SK-N-SH (cell line): ENCODE measurements at regions not wholly inside any gene's neighbourhood (a gene's known extent, or its start where the extent isn't known, plus 50 kb on each side); places are given as distances from the start of the nearest gene placed in this dataset.
A peak's percentile ranks its signal among the peaks of the same experiment; 100 is the strongest.
"Not testable (repeated sequence)": the region's sequence is repeated elsewhere in the genome, so short reads cannot be mapped to it uniquely, and the experiment has no call there.

ENCODE experiments used
- CTCF ChIA-PET: fragments of 300-600, 350-600 bp; formaldehyde crosslinking; extraction: SDS; loops from one replicate; lab custom pipeline; 2021; lab: Yijun Ruan, JAX
- POLR2A ChIA-PET: fragments of 350-600 bp; sonication (Branson Sonifier 250); formaldehyde crosslinking; extraction: SDS; loops from one replicate; lab custom pipeline; 2020; ENCODE audit warnings: antibody characterized with exemption, inconsistent platforms; lab: Yijun Ruan, JAX
- DNase-seq: peaks from one replicate; pipeline ENCODE4 v3.0.0; 2012
- H2AFZ ChIP-seq: fragments of 200-600 bp; sonication (generic); 2 replicates; pipeline ENCODE4 v1.8.1; 2016; ENCODE audit warnings: antibody characterized with exemption, mild to moderate bottlenecking, low read depth
- H3F3A ChIP-seq: fragments of 200-600 bp; sonication (generic); replicated peaks from 2 replicates; pipeline ENCODE3; 2016; ENCODE audit warnings: antibody characterized with exemption, mild to moderate bottlenecking; ENCODE audit not compliant: insufficient read depth
- H3K27ac ChIP-seq, 2 experiments: fragments of 200-500 bp in 1 of 2; fragments of 200-600 bp in 1 of 2; sonication (Bioruptor generic) in 1 of 2; sonication (generic), shearing (Covaris generic) in 1 of 2; 2 replicates each; pipeline versions ENCODE4 v1.5.1 to v1.6.1; 2014 to 2016; ENCODE audit warnings: low read depth in 2 of 2, inconsistent platforms in 1 of 2, low read length in 1 of 2, mild to moderate bottlenecking in 1 of 2, mixed read lengths in 1 of 2
- H3K27me3 ChIP-seq: fragments of 200-600 bp; sonication (generic), shearing (Covaris generic); 2 replicates; pipeline ENCODE4 v1.6.1; 2016; ENCODE audit warnings: mixed run types; ENCODE audit not compliant: insufficient read depth
- H3K36me3 ChIP-seq, 2 experiments: fragments of 200-500 bp in 1 of 2; fragments of 200-600 bp in 1 of 2; sonication (Bioruptor generic) in 1 of 2; sonication (generic) in 1 of 2; replicated peaks in 1 of 2; 2 replicates each; pipeline versions ENCODE3 to v1.5.1; 2014 to 2016; ENCODE audit warnings: low read length in 1 of 2, mild to moderate bottlenecking in 1 of 2; ENCODE audit not compliant: insufficient read depth in 2 of 2, control insufficient read depth in 1 of 2
- H3K4me1 ChIP-seq, 2 experiments: fragments of 200-500 bp in 1 of 2; fragments of 200-600 bp in 1 of 2; sonication (Bioruptor generic) in 1 of 2; sonication (generic), shearing (Covaris generic) in 1 of 2; 2 replicates each; pipeline versions ENCODE4 v1.5.1 to v1.6.1; 2014 to 2016; ENCODE audit warnings: low read depth in 1 of 2, low read length in 1 of 2, mixed run types in 1 of 2; ENCODE audit not compliant: insufficient read depth in 2 of 2, control insufficient read depth in 1 of 2
- H3K4me2 ChIP-seq: fragments of 200-600 bp; sonication (generic), shearing (Covaris generic); 2 replicates; pipeline ENCODE4 v1.6.1; 2017; ENCODE audit warnings: mixed run types
- H3K4me3 ChIP-seq, 2 experiments: fragments of 200-500 bp in 1 of 2; fragments of 200-600 bp in 1 of 2; sonication (Bioruptor generic) in 1 of 2; sonication (generic), shearing (Covaris generic) in 1 of 2; 2 replicates each; pipeline versions ENCODE4 v1.5.1 to v1.8.1; 2014 to 2016; ENCODE audit warnings: low read depth in 2 of 2, inconsistent platforms in 1 of 2, low read length in 1 of 2, mild to moderate bottlenecking in 1 of 2, mixed read lengths in 1 of 2, moderate library complexity in 1 of 2
- H3K79me2 ChIP-seq: fragments of 200-600 bp; sonication (generic); 2 replicates; pipeline ENCODE4 v1.8.1; 2017; ENCODE audit warnings: mild to moderate bottlenecking; ENCODE audit not compliant: insufficient read depth
- H3K9ac ChIP-seq: fragments of 200-600 bp; sonication (generic); 2 replicates; pipeline ENCODE4 v1.6.1; 2017; ENCODE audit warnings: mixed run types
- H3K9me2 ChIP-seq: fragments of 200-600 bp; sonication (generic); 2 replicates; pipeline ENCODE4 v1.6.1; 2017; ENCODE audit warnings: mixed run types
- H3K9me3 ChIP-seq: fragments of 200-600 bp; sonication (generic); 2 replicates; pipeline ENCODE4 v1.6.1; 2017; ENCODE audit warnings: mixed run types, mild to moderate bottlenecking, moderate library complexity
- H4K20me1 ChIP-seq: fragments of 200-600 bp; sonication (generic); 2 replicates; pipeline ENCODE4 v1.6.1; 2017; ENCODE audit warnings: mild to moderate bottlenecking, mixed run types; ENCODE audit not compliant: insufficient read depth
- CTCF ChIP-seq: fragments of 200-600 bp; sonication (generic); IDR thresholded peaks from 2 replicates; pipeline ENCODE4 v1.6.1; 2017; ENCODE audit warnings: antibody characterized with exemption, mild to moderate bottlenecking, moderate library complexity
- GABPA ChIP-seq: IDR thresholded peaks from 2 replicates; pipeline ENCODE4 v1.4.0; 2012; ENCODE audit warnings: low read depth, mild to moderate bottlenecking
- JUND ChIP-seq: IDR thresholded peaks from 2 replicates; pipeline ENCODE4 v1.4.0; 2012
- NFIC ChIP-seq: IDR thresholded peaks from 2 replicates; pipeline ENCODE4 v1.4.0; 2012; ENCODE audit warnings: borderline replicate concordance
- POLR2AphosphoS5 ChIP-seq: IDR thresholded peaks from 2 replicates; pipeline ENCODE4 v1.6.1; 2012; ENCODE audit warnings: low read depth, low read length
- RAD21 ChIP-seq: IDR thresholded peaks from 2 replicates; pipeline ENCODE4 v1.6.1; 2012; ENCODE audit warnings: mild to moderate bottlenecking, low read length
- SIN3A ChIP-seq: IDR thresholded peaks from 2 replicates; pipeline ENCODE4 v1.6.1; 2012; ENCODE audit warnings: low read depth, mild to moderate bottlenecking, low read length, moderate library complexity, borderline replicate concordance
- SMC3 ChIP-seq: IDR thresholded peaks from 2 replicates; pipeline ENCODE4 v1.6.1; 2012; ENCODE audit warnings: low read depth, low read length, improper control_type of control experiment
- TAF1 ChIP-seq: IDR thresholded peaks from 2 replicates; pipeline ENCODE4 v1.6.1; 2012; ENCODE audit warnings: low read depth, mild to moderate bottlenecking, low read length, moderate library complexity, borderline replicate concordance
- TEAD4 ChIP-seq: IDR thresholded peaks from 2 replicates; pipeline ENCODE4 v1.4.0; 2012; ENCODE audit warnings: mild to moderate bottlenecking, borderline replicate concordance; ENCODE audit not compliant: insufficient read depth
- WGBS: methylation state at CpG from one replicate; pipeline ENCODE4 v1.1.6; 2017; ENCODE audit warnings: low lambda C conversion rate; 5-methylcytosine and 5-hydroxymethylcytosine counted together
- TF ChIP-seq, protein P1 (sequence below): IDR thresholded peaks from 2 replicates; pipeline ENCODE4 v1.6.1; 2012; ENCODE audit warnings: mild to moderate bottlenecking, low read depth, low read length, moderate library complexity

DNA sequence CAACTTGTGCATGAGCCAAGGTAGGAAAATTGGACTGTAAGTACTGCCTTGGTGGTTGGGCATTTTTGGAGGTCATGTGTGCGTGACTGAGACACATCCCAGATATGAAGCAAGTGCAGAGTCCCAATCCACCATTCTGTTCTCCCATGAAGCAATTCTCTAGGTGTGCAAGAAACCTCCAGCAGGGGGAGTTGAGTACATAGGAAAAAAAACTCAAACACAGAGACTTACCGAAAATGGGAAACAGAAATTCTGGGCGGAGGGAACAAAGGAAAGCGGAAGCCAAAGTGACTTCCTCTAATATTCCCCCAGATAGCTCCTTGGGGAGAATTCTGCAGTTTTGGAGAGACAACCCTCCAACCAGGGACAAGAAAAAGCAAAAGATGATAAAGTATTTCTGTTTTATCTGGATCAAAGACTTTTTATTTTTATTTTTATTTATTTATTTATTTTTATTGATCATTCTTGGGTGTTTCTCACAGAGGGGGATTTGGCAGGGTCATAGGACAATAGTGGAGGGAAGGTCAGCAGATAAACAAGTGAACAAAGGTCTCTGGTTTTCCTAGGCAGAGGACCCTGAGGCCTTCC lies 76.9 kb downstream of the APOBEC1 start:
- POLR2A ChIA-PET, CTCF ChIA-PET: not testable (repeated sequence)

GRCh38 chr12:7584137-7584536 lies 80.6 kb upstream of the CD163 start:
- DNase-seq, H3K9me2 ChIP-seq, H3F3A ChIP-seq, H2AFZ ChIP-seq, H3K79me2 ChIP-seq, H3K4me1 ChIP-seq, H4K20me1 ChIP-seq, CTCF ChIA-PET, H3K9me3 ChIP-seq, H3K4me3 ChIP-seq, H3K27ac ChIP-seq, H3K9ac ChIP-seq, H3K4me2 ChIP-seq, H3K36me3 ChIP-seq, H3K27me3 ChIP-seq: not testable (repeated sequence)
- 0% methylated on average over 1 of the region's 1 CpG for WGBS
- POLR2A ChIA-PET, result interaction anchor here (0.6 kb wide), 1 partner anchor 77 kb away, joined by 3 read pairs; no protein-coding TSS in a partner anchor

More for the DNA sequence above, 76.9 kb downstream of the APOBEC1 start:
- not testable (repeated sequence) for H2AFZ ChIP-seq, H4K20me1 ChIP-seq, H3K4me2 ChIP-seq, H3K36me3 ChIP-seq, H3K79me2 ChIP-seq, H3F3A ChIP-seq, H3K4me3 ChIP-seq, H3K9me2 ChIP-seq, H3K4me1 ChIP-seq, H3K9me3 ChIP-seq, H3K9ac ChIP-seq, H3K27ac ChIP-seq, H3K27me3 ChIP-seq
- TF ChIP-seq RAD21 (peak; percentile 39), CTCF (peak; percentile 65), SMC3 (0 out of 2 replicates have a peak, but pooled peaks have one; percentile 7)
- 17% methylated on average over 4 of the region's 4 CpGs for WGBS
- DNase-seq, result peak; percentile 27

GRCh38 chr12:7583471-7583870 lies 79.9 kb upstream of the CD163 start:
- no peaks in the 10 kb centered on the region for H3K27me3 ChIP-seq
- H3K4me3 ChIP-seq, result no peak overlapping the region
- TF ChIP-seq, protein P1, sequence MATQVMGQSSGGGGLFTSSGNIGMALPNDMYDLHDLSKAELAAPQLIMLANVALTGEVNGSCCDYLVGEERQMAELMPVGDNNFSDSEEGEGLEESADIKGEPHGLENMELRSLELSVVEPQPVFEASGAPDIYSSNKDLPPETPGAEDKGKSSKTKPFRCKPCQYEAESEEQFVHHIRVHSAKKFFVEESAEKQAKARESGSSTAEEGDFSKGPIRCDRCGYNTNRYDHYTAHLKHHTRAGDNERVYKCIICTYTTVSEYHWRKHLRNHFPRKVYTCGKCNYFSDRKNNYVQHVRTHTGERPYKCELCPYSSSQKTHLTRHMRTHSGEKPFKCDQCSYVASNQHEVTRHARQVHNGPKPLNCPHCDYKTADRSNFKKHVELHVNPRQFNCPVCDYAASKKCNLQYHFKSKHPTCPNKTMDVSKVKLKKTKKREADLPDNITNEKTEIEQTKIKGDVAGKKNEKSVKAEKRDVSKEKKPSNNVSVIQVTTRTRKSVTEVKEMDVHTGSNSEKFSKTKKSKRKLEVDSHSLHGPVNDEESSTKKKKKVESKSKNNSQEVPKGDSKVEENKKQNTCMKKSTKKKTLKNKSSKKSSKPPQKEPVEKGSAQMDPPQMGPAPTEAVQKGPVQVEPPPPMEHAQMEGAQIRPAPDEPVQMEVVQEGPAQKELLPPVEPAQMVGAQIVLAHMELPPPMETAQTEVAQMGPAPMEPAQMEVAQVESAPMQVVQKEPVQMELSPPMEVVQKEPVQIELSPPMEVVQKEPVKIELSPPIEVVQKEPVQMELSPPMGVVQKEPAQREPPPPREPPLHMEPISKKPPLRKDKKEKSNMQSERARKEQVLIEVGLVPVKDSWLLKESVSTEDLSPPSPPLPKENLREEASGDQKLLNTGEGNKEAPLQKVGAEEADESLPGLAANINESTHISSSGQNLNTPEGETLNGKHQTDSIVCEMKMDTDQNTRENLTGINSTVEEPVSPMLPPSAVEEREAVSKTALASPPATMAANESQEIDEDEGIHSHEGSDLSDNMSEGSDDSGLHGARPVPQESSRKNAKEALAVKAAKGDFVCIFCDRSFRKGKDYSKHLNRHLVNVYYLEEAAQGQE, result no peak
- TF ChIP-seq TAF1 (no peak), NFIC (no peak), JUND (no peak), GABPA (no peak), SIN3A (no peak), POLR2AphosphoS5 (no peak), TEAD4 (no peak)
- H3K4me2 ChIP-seq, result no peak overlapping the region
- no peaks in the 10 kb centered on the region for H4K20me1 ChIP-seq
- H2AFZ ChIP-seq, result no peak overlapping the region
- ChIA-PET CTCF (no interaction called here), POLR2A (no interaction called here)
- 5% methylated on average over 3 of the region's 6 CpGs for WGBS
- H3K79me2 ChIP-seq, result no peaks in the 10 kb centered on the region
- H3K9me3 ChIP-seq, result no peaks in the 10 kb centered on the region
- no peak overlapping the region for H3K27ac ChIP-seq
- H3K4me1 ChIP-seq, result no peaks in the 10 kb centered on the region
- H3K36me3 ChIP-seq, result no peaks in the 10 kb centered on the region
- no peaks in the 10 kb centered on the region for H3K9me2 ChIP-seq
- DNase-seq, result no peak
- H3F3A ChIP-seq, result no peaks in the 10 kb centered on the region
- H3K9ac ChIP-seq, result no peak overlapping the region
